Right kidney (tissue), 1 donor: ENCODE measurements at regions not wholly inside any gene's neighbourhood (a gene's known extent, or its start where the extent isn't known, plus 50 kb on each side); places are given as distances from the start of the nearest gene placed in this dataset.

Source experiments
- DNase-seq: peaks from one replicate; pipeline ENCODE4 v3.0.0-alpha.2; 2016

GRCh38 chr3:168364967-168365366, 269.2 kb upstream of the GOLIM4 start:
- DNase-seq: no peak

GRCh38 chr3:168362661-168363247, 267.0 kb upstream of the GOLIM4 start:
- DNase-seq: no peak

- DNase-seq: no peak
These were observed 266.4 kb upstream of the GOLIM4 start for GRCh38 chr3:168362156-168362555.

- DNase-seq: no peak
These were observed 265.3 kb upstream of the GOLIM4 start for GRCh38 chr3:168360993-168361392.

- DNase-seq: no peak
These were observed 247.5 kb upstream of the GOLIM4 start for GRCh38 chr3:168342946-168343850.

DNA sequence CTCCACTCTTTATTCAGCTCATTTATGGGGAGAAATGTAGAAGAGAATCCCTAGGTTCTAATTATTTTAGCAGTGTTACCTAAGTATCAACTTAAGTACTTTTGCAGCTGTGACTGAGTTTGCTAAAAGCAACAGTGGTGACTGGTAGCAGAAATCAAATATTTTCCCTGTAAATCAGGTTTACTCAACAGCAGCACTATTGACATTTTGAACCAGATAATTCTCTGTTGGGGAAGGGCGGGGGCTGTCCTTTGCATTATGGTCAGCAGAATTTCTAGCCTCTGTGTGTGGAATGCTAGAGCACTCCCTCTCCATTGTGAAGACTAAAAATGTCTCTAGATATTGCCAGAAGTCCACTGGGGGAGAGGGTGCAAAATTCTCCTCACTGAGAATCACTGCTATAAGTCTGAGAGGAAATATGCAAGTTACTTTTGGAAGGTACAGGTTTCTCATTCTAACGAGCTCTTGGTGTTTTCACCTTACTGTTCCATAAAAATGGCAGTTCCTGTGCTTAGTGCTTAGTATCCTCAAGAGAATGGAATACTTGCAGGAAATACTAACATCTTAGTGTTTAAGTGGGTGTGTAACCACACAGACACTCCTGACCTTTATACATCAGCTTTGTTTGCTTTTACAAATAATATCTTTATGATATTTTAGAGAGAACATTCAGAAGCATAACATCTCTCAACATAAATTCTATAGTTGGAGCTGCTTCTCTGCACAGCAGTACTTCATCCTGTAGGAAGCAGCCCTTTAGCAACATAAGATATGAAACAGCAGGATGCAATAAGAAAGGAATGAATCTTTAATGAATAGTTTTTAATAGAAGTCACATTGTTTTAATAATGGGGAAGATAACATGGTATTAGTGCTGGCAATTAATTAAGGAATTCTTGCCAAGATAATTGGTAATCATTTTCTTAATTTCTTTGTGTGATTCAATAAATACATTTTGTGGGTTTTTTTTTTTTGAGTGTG, 246.5 kb upstream of the GOLIM4 start:
- DNase-seq: no peak

DNA sequence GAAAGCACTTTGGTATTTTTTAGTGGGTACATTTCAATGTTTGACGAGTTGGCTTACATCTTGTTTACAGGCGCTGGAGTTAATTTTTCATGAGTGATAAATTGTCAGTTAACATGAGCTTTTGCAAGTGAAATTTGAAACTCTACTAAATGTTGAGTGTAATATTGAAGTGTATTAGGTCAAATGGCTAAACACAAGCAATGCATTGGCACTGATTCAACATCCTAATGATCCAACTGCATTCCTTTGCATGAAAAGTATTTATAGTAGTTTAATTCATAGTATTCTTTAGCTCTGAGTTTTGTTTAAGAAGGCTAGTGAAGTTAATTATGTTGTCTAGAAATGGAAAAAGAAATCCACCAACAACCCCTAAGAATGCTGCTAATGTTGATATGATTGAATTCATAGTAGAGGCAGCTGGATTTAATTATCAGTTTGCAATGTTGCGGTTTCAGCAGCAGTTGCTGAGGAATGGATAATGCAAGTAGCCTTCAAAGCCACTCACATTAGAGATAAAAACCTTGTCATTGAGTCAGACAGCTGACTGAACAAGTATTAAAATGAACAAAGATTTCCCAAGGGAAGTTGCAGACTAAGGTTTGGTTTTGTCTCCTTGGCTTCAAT, 245.6 kb upstream of the GOLIM4 start:
- DNase-seq: no peak

- DNase-seq: no peak
These were observed 242.4 kb upstream of the GOLIM4 start for GRCh38 chr3:168338161-168338560.

GRCh38 chr3:168336276-168336675, 240.6 kb upstream of the GOLIM4 start:
- DNase-seq: no peak

DNA sequence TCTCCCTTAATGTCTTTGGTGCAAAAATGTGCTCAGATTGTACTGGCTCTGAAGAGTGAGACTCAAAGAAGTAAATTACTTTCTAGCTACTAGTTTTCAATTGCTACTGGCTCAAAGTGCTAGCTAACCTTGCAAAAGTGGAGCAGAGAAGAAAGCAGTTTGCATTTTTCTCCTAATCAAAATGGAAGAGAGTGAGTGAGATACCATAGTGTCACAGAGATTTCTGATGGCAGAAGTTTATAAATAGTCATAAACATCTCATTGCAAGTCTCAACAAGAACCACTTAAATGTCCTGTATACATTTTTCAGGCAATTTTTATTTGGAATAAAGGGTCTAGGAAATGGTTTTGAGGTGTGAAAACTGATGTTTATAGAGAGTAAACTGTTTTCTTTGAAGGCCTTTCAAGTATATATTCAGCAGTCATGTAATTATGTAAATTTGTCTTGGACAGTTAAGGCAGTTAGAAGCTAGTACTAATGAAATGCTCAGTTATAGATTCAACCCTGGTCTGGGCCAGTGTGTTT, 237.7 kb upstream of the GOLIM4 start:
- DNase-seq: no peak

GRCh38 chr3:168331756-168332155, 236.0 kb upstream of the GOLIM4 start:
- DNase-seq: no peak

DNA sequence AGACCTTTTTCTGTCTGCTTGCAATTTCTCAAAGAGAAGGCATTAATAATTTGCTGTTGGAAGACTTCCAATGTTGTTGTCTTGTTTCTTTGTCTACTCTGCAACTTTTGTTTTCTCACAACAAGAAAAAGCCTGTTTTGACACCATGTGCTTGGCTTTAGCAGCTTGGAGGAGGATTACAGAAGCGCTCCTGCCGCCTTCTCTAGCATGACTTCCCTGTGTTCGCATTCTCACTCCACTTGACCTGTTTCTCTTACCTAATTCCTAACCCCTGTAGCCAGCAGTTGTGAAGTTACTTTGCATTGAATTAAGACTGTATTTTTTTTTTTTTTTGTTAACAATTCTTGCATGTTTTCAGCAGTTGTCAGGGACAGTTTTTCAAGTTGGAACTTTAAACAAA, 235.3 kb upstream of the GOLIM4 start:
- no peak for DNase-seq

GRCh38 chr3:168327856-168328255, 232.1 kb upstream of the GOLIM4 start:
- DNase-seq: no peak

- DNase-seq: no peak
These were observed 230.0 kb upstream of the GOLIM4 start for GRCh38 chr3:168325684-168326083.

GRCh38 chr3:168322941-168323340, 227.2 kb upstream of the GOLIM4 start:
- no peak for DNase-seq

DNA sequence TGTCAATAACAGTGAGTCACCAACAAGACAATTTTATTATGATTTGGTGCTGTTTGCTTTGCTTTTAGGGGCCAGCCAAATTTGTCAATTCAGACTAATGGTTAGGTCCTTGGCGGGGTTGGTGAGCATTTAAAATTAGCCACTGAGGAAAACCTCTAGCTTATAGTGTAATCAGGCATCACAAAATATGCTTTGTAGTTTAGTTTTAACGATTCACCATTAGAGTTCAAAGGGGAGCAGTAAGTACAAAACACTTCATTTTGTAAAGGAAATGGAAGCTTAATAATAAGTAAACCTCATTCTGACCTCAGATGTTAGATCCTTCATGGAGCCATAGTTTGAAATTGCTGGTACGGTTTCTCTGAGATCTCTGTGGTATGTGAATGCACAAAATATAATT, 218.4 kb upstream of the GOLIM4 start:
- DNase-seq: no peak

GRCh38 chr3:168312984-168313383, 217.3 kb upstream of the GOLIM4 start:
- DNase-seq: no peak

DNA sequence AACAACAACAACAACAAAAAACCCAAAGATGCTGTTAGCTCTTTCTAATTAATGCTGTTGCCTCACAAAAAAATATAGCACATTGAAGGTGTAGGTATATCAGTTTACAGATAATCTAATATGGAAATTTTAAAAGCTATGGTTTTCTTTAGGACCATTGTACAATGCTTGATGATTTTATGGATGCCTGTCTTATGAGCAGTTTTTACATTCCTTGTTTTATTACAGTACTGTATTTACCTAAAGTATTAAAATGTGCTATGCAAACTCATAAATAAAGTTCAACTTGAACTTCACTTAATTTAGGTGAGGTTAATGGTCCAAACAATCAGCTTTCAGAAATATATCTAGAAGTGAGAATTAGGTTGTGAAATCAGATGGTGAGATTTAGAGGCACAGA, 212.2 kb upstream of the GOLIM4 start:
- DNase-seq: no peak

DNA sequence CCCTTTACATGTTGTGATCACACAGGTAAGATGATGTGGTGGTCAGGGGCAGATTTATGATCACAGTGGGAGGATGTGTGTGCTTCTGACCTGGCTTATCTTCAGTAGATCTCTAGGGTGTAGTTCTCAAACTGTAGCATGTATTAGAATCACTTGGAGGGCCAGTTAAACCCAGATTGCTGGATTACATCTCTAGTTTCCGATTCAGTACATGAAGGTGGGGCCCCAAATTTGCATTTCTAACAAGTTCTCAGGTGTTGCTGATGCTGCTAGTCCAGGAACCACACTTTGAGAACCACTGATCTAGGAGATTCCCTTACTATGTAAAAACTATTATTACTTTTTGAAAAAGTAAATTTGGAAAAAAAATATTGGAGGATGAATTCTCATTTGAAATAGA, 199.3 kb upstream of the GOLIM4 start:
- DNase-seq: no peak

- DNase-seq: no peak
These were observed 196.6 kb upstream of the GOLIM4 start for GRCh38 chr3:168292296-168292695.

DNA sequence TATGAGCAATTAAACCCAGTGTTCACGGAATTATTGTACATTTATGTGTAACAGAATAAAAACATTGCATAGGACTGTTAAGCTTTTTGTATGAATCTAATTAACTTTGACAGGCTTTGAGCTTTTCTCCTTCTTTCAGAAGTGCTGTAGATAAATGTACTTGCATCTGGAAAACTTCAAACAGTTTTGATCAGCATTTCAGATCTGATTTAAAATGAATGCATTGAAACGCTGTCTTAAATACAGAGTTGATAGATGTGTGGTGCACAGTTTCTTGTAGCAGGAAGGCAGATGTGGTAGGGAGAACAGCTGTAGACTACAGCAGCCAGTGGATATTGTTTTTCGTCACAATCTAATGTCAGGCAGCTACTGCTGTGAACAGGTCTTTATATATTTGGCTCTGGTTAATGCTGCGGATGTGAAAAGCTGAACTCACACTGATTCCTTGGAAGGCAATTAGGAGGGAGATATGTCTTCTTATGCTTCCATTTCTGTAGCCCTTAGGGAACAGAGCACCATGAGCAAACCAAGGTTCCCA, 193.8 kb upstream of the GOLIM4 start:
- DNase-seq: no peak
